ENCODE measurements at regions not wholly inside any gene's neighbourhood (a gene's known extent, or its start where the extent isn't known, plus 50 kb on each side); places are given as distances from the start of the nearest gene placed in this dataset.
A peak's percentile ranks its signal among the peaks of the same experiment; 100 is the strongest.
"Not testable (repeated sequence)": the region's sequence is repeated elsewhere in the genome, so short reads cannot be mapped to it uniquely, and the experiment has no call there.

GRCh38 chr1:102118150-102118549, 121.4 kb upstream of the OLFM3 start:
- no peak overlapping the region for H3K4me3 ChIP-seq
- peaks cover 8% of the 10 kb centered on the region for H3K4me1 ChIP-seq
- no peaks in the 10 kb centered on the region for H3K36me3 ChIP-seq (replicated peaks)
- in situ Hi-C loops (cut with MboI; ENCODE audit: low sequenced_read_pairs) = no loop called here
- no peak for DNase-seq (ENCODE audit: low spot score in 2 of 2)
- H3K27me3 ChIP-seq (ENCODE audit: low read depth) = no peaks in the 10 kb centered on the region
- no peaks in the 10 kb centered on the region for H3K9me3 ChIP-seq

GRCh38 chr1:102110586-102110985, 113.9 kb upstream of the OLFM3 start:
- no peak for DNase-seq (ENCODE audit: low spot score in 2 of 2)
- in situ Hi-C loops (cut with MboI; ENCODE audit: low sequenced_read_pairs) = no loop called here
- Histone ChIP-seq H3K4me1 (peaks cover 32% of the 10 kb centered on the region), H3K9me3 (no peaks in the 10 kb centered on the region; the same call in 1 of the 2 replicates), H3K27me3 (ENCODE audit: low read depth) (no peaks in the 10 kb centered on the region), H3K36me3 (replicated peaks) (no peaks in the 10 kb centered on the region), H3K4me3 (no peak overlapping the region)

GRCh38 chr1:102109493-102109892, 112.8 kb upstream of the OLFM3 start:
- in situ Hi-C loops (cut with MboI; ENCODE audit: low sequenced_read_pairs); H3K36me3 ChIP-seq (replicated peaks); H3K27me3 ChIP-seq (ENCODE audit: low read depth); H3K4me3 ChIP-seq; H3K9me3 ChIP-seq; DNase-seq (ENCODE audit: low spot score in 2 of 2): not testable (repeated sequence)
- peaks cover 42% of the 10 kb centered on the region for H3K4me1 ChIP-seq

GRCh38 chr1:102107441-102107840, 110.7 kb upstream of the OLFM3 start:
- Histone ChIP-seq H3K27me3 (ENCODE audit: low read depth) (no peaks in the 10 kb centered on the region), H3K4me3 (no peak overlapping the region), H3K36me3 (replicated peaks) (no peaks in the 10 kb centered on the region), H3K4me1 (peaks cover 57% of the 10 kb centered on the region), H3K9me3 (no peaks in the 10 kb centered on the region; the same call in 1 of the 2 replicates)
- in situ Hi-C loops (cut with MboI; ENCODE audit: low sequenced_read_pairs) = no loop called here
- DNase-seq (ENCODE audit: low spot score in 2 of 2) = no peak

GRCh38 chr1:102105931-102106550, 109.3 kb upstream of the OLFM3 start:
- Histone ChIP-seq H3K27me3 (ENCODE audit: low read depth) (no peaks in the 10 kb centered on the region), H3K9me3 (no peaks in the 10 kb centered on the region; the same call in 1 of the 2 replicates), H3K4me1 (peaks cover 65% of the 10 kb centered on the region), H3K36me3 (replicated peaks) (no peaks in the 10 kb centered on the region), H3K4me3 (no peak overlapping the region)
- peak; percentile 39 to 96 for DNase-seq (ENCODE audit: low spot score in 2 of 2)
- in situ Hi-C loops (cut with MboI; ENCODE audit: low sequenced_read_pairs) = no loop called here

GRCh38 chr1:102103646-102104045, 106.9 kb upstream of the OLFM3 start:
- in situ Hi-C loops (cut with MboI; ENCODE audit: low sequenced_read_pairs) = no loop called here
- DNase-seq (ENCODE audit: low spot score in 2 of 2) = no peak
- peaks cover 77% of the 10 kb centered on the region for H3K4me1 ChIP-seq
- no peaks in the 10 kb centered on the region; the same call in 1 of the 2 replicates for H3K9me3 ChIP-seq
- H3K4me3 ChIP-seq = no peak overlapping the region
- no peaks in the 10 kb centered on the region for H3K27me3 ChIP-seq (ENCODE audit: low read depth)
- 0 out of 2 replicates have a peak, but pooled peaks cover 4% of the 10 kb centered on the region for H3K36me3 ChIP-seq (replicated peaks)

- Histone ChIP-seq H3K9me3 (no peaks in the 10 kb centered on the region; the same call in 1 of the 2 replicates), H3K27me3 (ENCODE audit: low read depth) (no peaks in the 10 kb centered on the region), H3K4me1 (peaks cover 70% of the 10 kb centered on the region), H3K36me3 (replicated peaks) (0 out of 2 replicates have a peak, but pooled peaks cover 4% of the 10 kb centered on the region), H3K4me3 (no peak overlapping the region)
- in situ Hi-C loops (cut with MboI; ENCODE audit: low sequenced_read_pairs) = no loop called here
- peak; percentile 65 to 93 for DNase-seq (ENCODE audit: low spot score in 2 of 2)
These were observed 105.6 kb upstream of the OLFM3 start for GRCh38 chr1:102102276-102102780.

- Histone ChIP-seq H3K4me1 (peaks cover 57% of the 10 kb centered on the region), H3K4me3 (no peak overlapping the region), H3K36me3 (replicated peaks) (0 out of 2 replicates have a peak, but pooled peaks cover 4% of the 10 kb centered on the region), H3K27me3 (ENCODE audit: low read depth) (no peaks in the 10 kb centered on the region), H3K9me3 (no peaks in the 10 kb centered on the region; the same call in 1 of the 2 replicates)
- in situ Hi-C loops (cut with MboI; ENCODE audit: low sequenced_read_pairs) = no loop called here
- DNase-seq (ENCODE audit: low spot score in 2 of 2) = peak; percentile 51 to 67
These were observed 103.9 kb upstream of the OLFM3 start for GRCh38 chr1:102100666-102101065.

- in situ Hi-C loops (cut with MboI; ENCODE audit: low sequenced_read_pairs) = no loop called here
- no peak for DNase-seq (ENCODE audit: low spot score in 2 of 2)
- Histone ChIP-seq H3K4me3 (no peak overlapping the region), H3K4me1 (peaks cover 49% of the 10 kb centered on the region), H3K36me3 (replicated peaks) (0 out of 2 replicates have a peak, but pooled peaks cover 4% of the 10 kb centered on the region), H3K9me3 (no peaks in the 10 kb centered on the region; the same call in 1 of the 2 replicates), H3K27me3 (ENCODE audit: low read depth) (no peaks in the 10 kb centered on the region)
These were observed 103.2 kb upstream of the OLFM3 start for GRCh38 chr1:102099916-102100315.

GRCh38 chr1:102098536-102098935, 101.8 kb upstream of the OLFM3 start:
- DNase-seq (ENCODE audit: low spot score in 2 of 2) = no peak
- in situ Hi-C loops (cut with MboI; ENCODE audit: low sequenced_read_pairs) = no loop called here
- H3K27me3 ChIP-seq (ENCODE audit: low read depth) = no peaks in the 10 kb centered on the region

GRCh38 chr1:102098081-102098480, 101.4 kb upstream of the OLFM3 start:
- in situ Hi-C loops (cut with MboI; ENCODE audit: low sequenced_read_pairs) = no loop called here

More at GRCh38 chr1:102098536-102098935, 101.8 kb upstream of the OLFM3 start:
- Histone ChIP-seq H3K4me1 (peaks cover 35% of the 10 kb centered on the region), H3K4me3 (no peak overlapping the region), H3K9me3 (no peaks in the 10 kb centered on the region; the same call in 1 of the 2 replicates), H3K36me3 (replicated peaks) (0 out of 2 replicates have a peak, but pooled peaks cover 4% of the 10 kb centered on the region)

GRCh38 chr1:102097451-102097850, 100.7 kb upstream of the OLFM3 start:
- in situ Hi-C loops (cut with MboI; ENCODE audit: low sequenced_read_pairs) = no loop called here
- H3K36me3 ChIP-seq (replicated peaks) = 0 out of 2 replicates have a peak, but pooled peaks cover 4% of the 10 kb centered on the region
- peaks cover 25% of the 10 kb centered on the region for H3K4me1 ChIP-seq
- no peak for DNase-seq (ENCODE audit: low spot score in 2 of 2)
- H3K4me3 ChIP-seq = no peak overlapping the region
- no peaks in the 10 kb centered on the region; the same call in 1 of the 2 replicates for H3K9me3 ChIP-seq
- H3K27me3 ChIP-seq (ENCODE audit: low read depth) = no peaks in the 10 kb centered on the region

More at GRCh38 chr1:102098081-102098480, 101.4 kb upstream of the OLFM3 start:
- H3K4me3 ChIP-seq = no peak overlapping the region
- H3K36me3 ChIP-seq (replicated peaks) = 0 out of 2 replicates have a peak, but pooled peaks cover 4% of the 10 kb centered on the region
- no peak for DNase-seq (ENCODE audit: low spot score in 2 of 2)
- H3K9me3 ChIP-seq = no peaks in the 10 kb centered on the region; the same call in 1 of the 2 replicates
- peaks cover 31% of the 10 kb centered on the region for H3K4me1 ChIP-seq
- H3K27me3 ChIP-seq (ENCODE audit: low read depth) = no peaks in the 10 kb centered on the region

- no peaks in the 10 kb centered on the region; the same call in 1 of the 2 replicates for H3K9me3 ChIP-seq
- in situ Hi-C loops (cut with MboI; ENCODE audit: low sequenced_read_pairs) = no loop called here
- peaks cover 13% of the 10 kb centered on the region for H3K4me1 ChIP-seq
- 0 out of 2 replicates have a peak, but pooled peaks cover 4% of the 10 kb centered on the region for H3K36me3 ChIP-seq (replicated peaks)
- no peaks in the 10 kb centered on the region for H3K27me3 ChIP-seq (ENCODE audit: low read depth)
- no peak for DNase-seq (ENCODE audit: low spot score in 2 of 2)
- H3K4me3 ChIP-seq = no peak overlapping the region
These were observed 99.4 kb upstream of the OLFM3 start for GRCh38 chr1:102096162-102096561.

- Histone ChIP-seq H3K9me3 (no peaks in the 10 kb centered on the region), H3K36me3 (replicated peaks) (no peaks in the 10 kb centered on the region), H3K4me3 (no peak overlapping the region), H3K27me3 (ENCODE audit: low read depth) (no peaks in the 10 kb centered on the region), H3K4me1 (no peaks in the 10 kb centered on the region)
- in situ Hi-C loops (cut with MboI; ENCODE audit: low sequenced_read_pairs) = no loop called here
- no peak for DNase-seq (ENCODE audit: low spot score in 2 of 2)
These were observed 93.1 kb upstream of the OLFM3 start for GRCh38 chr1:102089791-102090190.
